Upper lobe of left lung (tissue), 6 donors: ENCODE measurements at regions not wholly inside any gene's neighbourhood (a gene's known extent, or its start where the extent isn't known, plus 50 kb on each side); places are given as distances from the start of the nearest gene placed in this dataset.
"Not testable (repeated sequence)": the region's sequence is repeated elsewhere in the genome, so short reads cannot be mapped to it uniquely, and the experiment has no call there.

Experiments used
- ATAC-seq, 2 donors: fragments of 200-7000 bp; cut with Tn5 transposase; one replicate each; pipeline ENCODE4 v1.9.1; 2022; ENCODE audit warnings: mild to moderate bottlenecking in 2 of 2, moderate library complexity in 2 of 2; ENCODE audit not compliant: low FRiP score in 2 of 2
- DNase-seq, 2 donors: peaks; one replicate each; pipeline ENCODE4 v3.0.0-alpha.2; 2019 to 2020
- H3K27ac ChIP-seq, 4 donors: fragments of 200-600 bp; sonication (generic); one replicate each; pipeline ENCODE4 v1.5.1; 2016 to 2019
- H3K27me3 ChIP-seq, 4 donors: fragments of 200-600 bp; sonication (generic); one replicate each; pipeline ENCODE4 v1.5.1; 2017 to 2019
- H3K36me3 ChIP-seq, 4 donors: fragments of 200-600 bp; sonication (generic); one replicate each; pipeline ENCODE4 v1.5.1; 2016 to 2019
- H3K4me1 ChIP-seq, 4 donors: fragments of 200-600 bp; sonication (generic); one replicate each; pipeline ENCODE4 v1.5.1; 2018 to 2019
- H3K4me3 ChIP-seq, 4 donors: fragments of 200-600 bp; sonication (generic); one replicate each; pipeline ENCODE4 v1.5.1; 2017 to 2019; ENCODE audit warnings: mild to moderate bottlenecking in 2 of 4, moderate library complexity in 1 of 4
- H3K9me3 ChIP-seq, 4 donors: fragments of 200-600 bp; sonication (generic); one replicate each; pipeline ENCODE4 v1.5.1; 2018 to 2019
- CTCF ChIP-seq, 6 experiments: fragments of 450-650 bp in 4 of 6; fragments of 200-600 bp in 2 of 6; sonication (generic) in 2 of 6; IDR thresholded peaks; one replicate each; pipeline ENCODE4 v1.5.1; 2016 to 2019; ENCODE audit warnings: antibody characterized with exemption in 6 of 6
- EP300 ChIP-seq, 4 donors: sonication (generic); formaldehyde crosslinking; IDR thresholded peaks; one replicate each; pipeline ENCODE4 v1.5.1; 2017; ENCODE audit warnings: antibody characterized with exemption in 4 of 4, control low read depth in 2 of 4
- POLR2A ChIP-seq, 4 donors: fragments of 450-650 bp; IDR thresholded peaks; one replicate each; pipeline ENCODE4 v1.5.1; 2016 to 2017; ENCODE audit warnings: antibody characterized with exemption in 4 of 4, mild to moderate bottlenecking in 2 of 4
- POLR2AphosphoS5 ChIP-seq, 2 donors: sonication (generic); formaldehyde crosslinking; IDR thresholded peaks; one replicate each; pipeline ENCODE4 v1.5.1; 2017; ENCODE audit warnings: antibody characterized with exemption in 2 of 2
- WGBS, 2 donors: methylation state at CpG; one replicate each; pipeline ENCODE4 v1.1.5; 2017 to 2018; 5-methylcytosine and 5-hydroxymethylcytosine counted together
- donor health status: DM: no; HTN: no; CAD: no; lungs with moderate emphysema.
- donor health status: DM: no; HTN: yes; CAD: no; lungs with severe emphysema.

- 63 to 68% methylated on average over 3 of the region's 3 CpGs for WGBS, 2 donors
- no peak for DNase-seq
- TF ChIP-seq CTCF (IDR thresholded peaks at IDR 0.05) (no peak), EP300 (IDR thresholded peaks at IDR 0.05) (no peak), POLR2AphosphoS5 (IDR thresholded peaks at IDR 0.05) (no peak), POLR2A (IDR thresholded peaks at IDR 0.05) (no peak)
- no peak overlapping the region for H3K4me3 ChIP-seq
- H3K36me3 ChIP-seq: no peaks in the 10 kb centered on the region
- H3K4me1 ChIP-seq: no peaks in the 10 kb centered on the region
- no peaks in the 10 kb centered on the region for H3K9me3 ChIP-seq
- no peaks in the 10 kb centered on the region for H3K27me3 ChIP-seq
- no peak overlapping the region for H3K27ac ChIP-seq
- no peak for ATAC-seq
These were observed 373.0 kb upstream of the FTMT start for GRCh38 chr5:121478636-121479035.

GRCh38 chr5:121479337-121479736 is 372.3 kb upstream of the FTMT start:
- TF ChIP-seq EP300 (IDR thresholded peaks at IDR 0.05) (no peak), POLR2AphosphoS5 (IDR thresholded peaks at IDR 0.05) (no peak), POLR2A (IDR thresholded peaks at IDR 0.05) (no peak)
- no peak for DNase-seq
- Histone ChIP-seq H3K9me3 (no peaks in the 10 kb centered on the region), H3K4me1 (no peaks in the 10 kb centered on the region), H3K4me3 (no peak overlapping the region), H3K27ac (no peak overlapping the region), H3K36me3 (no peaks in the 10 kb centered on the region), H3K27me3 (no peaks in the 10 kb centered on the region)
- no peak for ATAC-seq

GRCh38 chr5:121485281-121485680 is 366.4 kb upstream of the FTMT start:
- Histone ChIP-seq H3K9me3 (no peaks in the 10 kb centered on the region), H3K4me3 (no peak overlapping the region), H3K27me3 (no peaks in the 10 kb centered on the region), H3K36me3 (no peaks in the 10 kb centered on the region), H3K4me1 (no peaks in the 10 kb centered on the region), H3K27ac (no peak overlapping the region)
- no peak for DNase-seq
- TF ChIP-seq EP300 (IDR thresholded peaks at IDR 0.05) (no peak), CTCF (IDR thresholded peaks at IDR 0.05) (no peak), POLR2A (IDR thresholded peaks at IDR 0.05) (no peak), POLR2AphosphoS5 (IDR thresholded peaks at IDR 0.05) (no peak)
- no peak for ATAC-seq
- 79 to 80% methylated on average over 5 of the region's 5 CpGs for WGBS, 2 donors

GRCh38 chr5:121485999-121486398 is 365.7 kb upstream of the FTMT start:
- H3K36me3 ChIP-seq, H3K4me1 ChIP-seq, DNase-seq, H3K27me3 ChIP-seq, H3K9me3 ChIP-seq, H3K4me3 ChIP-seq, ATAC-seq, H3K27ac ChIP-seq: not testable (repeated sequence)
- 91 to 98% methylated on average over 2 of the region's 2 CpGs for WGBS, 2 donors

GRCh38 chr5:121489972-121490371 is 361.7 kb upstream of the FTMT start:
- H3K36me3 ChIP-seq: no peaks in the 10 kb centered on the region
- DNase-seq: no peak
- no peak overlapping the region for H3K4me3 ChIP-seq
- no peak overlapping the region for H3K27ac ChIP-seq
- no peaks in the 10 kb centered on the region for H3K9me3 ChIP-seq
- H3K4me1 ChIP-seq: no peaks in the 10 kb centered on the region
- ATAC-seq: no peak
- TF ChIP-seq POLR2A (IDR thresholded peaks at IDR 0.05) (no peak), EP300 (IDR thresholded peaks at IDR 0.05) (no peak), CTCF (IDR thresholded peaks at IDR 0.05) (no peak), POLR2AphosphoS5 (IDR thresholded peaks at IDR 0.05) (no peak)
- no peaks in the 10 kb centered on the region for H3K27me3 ChIP-seq

GRCh38 chr5:121497176-121497575 is 354.5 kb upstream of the FTMT start:
- Histone ChIP-seq H3K27ac (no peak overlapping the region), H3K27me3 (no peaks in the 10 kb centered on the region), H3K4me3 (no peak overlapping the region), H3K36me3 (no peaks in the 10 kb centered on the region), H3K4me1 (no peaks in the 10 kb centered on the region), H3K9me3 (no peaks in the 10 kb centered on the region)
- DNase-seq: no peak
- no peak for TF ChIP-seq POLR2AphosphoS5 (IDR thresholded peaks at IDR 0.05)
- no peak for TF ChIP-seq CTCF (IDR thresholded peaks at IDR 0.05)
- no peak for TF ChIP-seq EP300 (IDR thresholded peaks at IDR 0.05)
- TF ChIP-seq POLR2A (IDR thresholded peaks at IDR 0.05): no peak
- ATAC-seq: no peak
- WGBS, 2 donors: 72 to 81% methylated on average over 1 of the region's 1 CpG
